ENCODE measurements at regions not wholly inside any gene's neighbourhood (a gene's known extent, or its start where the extent isn't known, plus 50 kb on each side); places are given as distances from the start of the nearest gene placed in this dataset.
A peak's percentile ranks its signal among the peaks of the same experiment; 100 is the strongest.

DNA sequence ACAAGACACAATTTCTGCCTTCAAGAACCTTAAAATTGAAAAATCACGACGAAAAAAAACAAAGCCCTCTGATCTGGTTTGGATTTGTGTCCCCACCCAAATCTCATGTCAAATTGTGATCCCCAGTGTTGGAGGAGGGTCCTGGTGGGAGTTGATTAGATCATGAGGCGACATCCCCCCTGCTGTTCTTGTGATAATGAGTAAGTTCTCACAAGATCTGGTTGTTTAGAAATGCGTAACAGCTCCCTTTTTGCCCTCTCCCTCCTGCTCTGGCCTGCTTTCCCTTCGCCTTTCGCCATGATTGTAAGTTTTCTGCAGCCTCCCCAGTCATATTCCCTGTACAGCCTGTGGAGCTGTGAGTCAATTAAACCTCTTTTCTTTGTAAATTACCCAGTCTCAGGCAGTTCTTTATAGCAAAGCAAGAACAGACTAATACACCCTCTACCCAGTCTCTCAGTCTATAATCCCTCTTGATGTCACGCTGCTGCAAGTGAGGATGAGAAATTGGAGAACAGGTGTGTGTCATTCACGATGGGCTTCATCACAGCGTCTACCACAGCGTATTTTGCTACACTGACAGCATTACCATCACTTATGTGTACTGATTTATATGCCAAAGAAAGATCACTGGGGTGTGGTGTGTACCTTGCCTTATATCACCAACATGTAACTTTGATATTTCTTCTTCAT is 330.7 kb downstream of the MTX2 start:
- TF ChIP-seq, protein P1, sequence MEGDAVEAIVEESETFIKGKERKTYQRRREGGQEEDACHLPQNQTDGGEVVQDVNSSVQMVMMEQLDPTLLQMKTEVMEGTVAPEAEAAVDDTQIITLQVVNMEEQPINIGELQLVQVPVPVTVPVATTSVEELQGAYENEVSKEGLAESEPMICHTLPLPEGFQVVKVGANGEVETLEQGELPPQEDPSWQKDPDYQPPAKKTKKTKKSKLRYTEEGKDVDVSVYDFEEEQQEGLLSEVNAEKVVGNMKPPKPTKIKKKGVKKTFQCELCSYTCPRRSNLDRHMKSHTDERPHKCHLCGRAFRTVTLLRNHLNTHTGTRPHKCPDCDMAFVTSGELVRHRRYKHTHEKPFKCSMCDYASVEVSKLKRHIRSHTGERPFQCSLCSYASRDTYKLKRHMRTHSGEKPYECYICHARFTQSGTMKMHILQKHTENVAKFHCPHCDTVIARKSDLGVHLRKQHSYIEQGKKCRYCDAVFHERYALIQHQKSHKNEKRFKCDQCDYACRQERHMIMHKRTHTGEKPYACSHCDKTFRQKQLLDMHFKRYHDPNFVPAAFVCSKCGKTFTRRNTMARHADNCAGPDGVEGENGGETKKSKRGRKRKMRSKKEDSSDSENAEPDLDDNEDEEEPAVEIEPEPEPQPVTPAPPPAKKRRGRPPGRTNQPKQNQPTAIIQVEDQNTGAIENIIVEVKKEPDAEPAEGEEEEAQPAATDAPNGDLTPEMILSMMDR (IDR thresholded peaks at IDR 0.05; ENCODE audit: low read depth, low read length, missing control alignments): no peak
- no peak for DNase-seq
- Histone ChIP-seq H3K27ac (no peak overlapping the region), H3K27me3 (replicated peaks) (no peaks in the 10 kb centered on the region), H3K4me3 (ENCODE audit: low read depth, low read length) (no peak overlapping the region), H3K36me3 (replicated peaks) (no peaks in the 10 kb centered on the region)
- in situ Hi-C loops (cut with HindIII; ENCODE audit: low pct_ligation_motif_present, low sequenced_read_pairs): no loop called here

DNA sequence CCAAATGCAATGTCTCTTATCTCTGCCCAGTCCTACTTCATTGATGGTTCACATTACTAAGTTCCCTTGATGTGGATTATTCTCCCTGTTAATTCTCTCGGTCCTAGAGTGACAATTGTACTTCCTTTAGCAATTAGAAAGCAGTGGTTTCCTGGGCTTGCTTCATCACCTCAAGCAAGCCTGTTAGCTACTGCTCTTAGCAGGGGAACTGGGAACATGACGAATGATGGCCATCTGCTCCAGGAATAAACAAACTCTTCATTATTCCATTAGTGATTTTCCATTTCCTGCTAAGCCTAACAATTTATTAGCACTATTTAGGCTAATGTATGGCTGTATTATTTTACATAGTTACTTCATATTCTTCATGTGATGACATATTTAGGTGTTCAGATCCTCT is 331.8 kb downstream of the MTX2 start:
- Histone ChIP-seq H3K27ac (no peak overlapping the region), H3K36me3 (replicated peaks) (no peaks in the 10 kb centered on the region), H3K4me3 (ENCODE audit: low read depth, low read length) (no peak overlapping the region), H3K27me3 (replicated peaks) (no peaks in the 10 kb centered on the region)
- TF ChIP-seq, protein P1 (IDR thresholded peaks at IDR 0.05; ENCODE audit: low read depth, low read length, missing control alignments): no peak
- no peak for DNase-seq
- in situ Hi-C loops (cut with HindIII; ENCODE audit: low pct_ligation_motif_present, low sequenced_read_pairs): no loop called here

DNA sequence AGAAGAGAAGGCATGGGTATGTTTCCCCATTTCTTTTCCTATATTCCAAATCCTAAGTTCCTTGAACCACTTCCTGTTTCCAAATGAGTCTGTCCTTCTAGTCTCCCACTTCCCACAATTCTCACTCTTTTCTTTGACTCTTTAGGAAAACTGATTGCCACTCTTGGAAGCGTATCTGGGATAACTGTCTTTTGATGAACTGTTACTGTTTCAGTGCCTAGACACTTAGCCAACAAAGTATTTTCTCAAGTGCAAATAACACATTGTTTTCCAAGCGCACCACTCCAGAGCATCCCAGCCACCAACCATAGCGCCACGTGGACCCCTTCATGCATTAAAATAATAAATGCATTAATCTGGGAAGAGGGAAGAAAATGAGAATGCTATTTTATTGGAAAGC is 342.8 kb downstream of the MTX2 start:
- Histone ChIP-seq H3K36me3 (replicated peaks) (no peaks in the 10 kb centered on the region), H3K27me3 (replicated peaks) (no peaks in the 10 kb centered on the region), H3K27ac (no peak overlapping the region), H3K4me3 (ENCODE audit: low read depth, low read length) (no peak overlapping the region)
- in situ Hi-C loops (cut with HindIII; ENCODE audit: low pct_ligation_motif_present, low sequenced_read_pairs): no loop called here
- TF ChIP-seq, protein P1 (IDR thresholded peaks at IDR 0.05; ENCODE audit: low read depth, low read length, missing control alignments): no peak
- DNase-seq: no peak

DNA sequence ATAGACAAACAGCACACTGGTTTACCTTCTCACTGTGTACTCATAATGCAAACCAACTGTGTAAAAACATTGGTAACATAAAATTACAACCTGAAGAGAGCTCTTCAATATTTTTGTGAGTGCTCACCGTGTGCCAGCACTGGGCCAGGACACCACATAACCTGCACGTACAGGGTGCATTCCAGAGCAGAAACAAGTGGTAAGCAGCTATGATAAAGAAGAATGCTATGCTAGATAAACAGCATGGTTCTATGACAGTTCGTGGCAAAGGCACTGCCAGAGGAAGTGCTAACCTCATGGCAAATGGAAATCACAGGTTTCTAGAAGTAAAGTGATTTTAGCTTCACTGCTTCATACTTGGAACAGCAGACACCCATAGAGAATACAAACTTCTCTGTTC is 343.5 kb downstream of the MTX2 start:
- Histone ChIP-seq H3K27me3 (replicated peaks) (no peaks in the 10 kb centered on the region), H3K36me3 (replicated peaks) (no peaks in the 10 kb centered on the region), H3K4me3 (ENCODE audit: low read depth, low read length) (no peak overlapping the region), H3K27ac (no peak overlapping the region)
- in situ Hi-C loops (cut with HindIII; ENCODE audit: low pct_ligation_motif_present, low sequenced_read_pairs): no loop called here
- TF ChIP-seq, protein P1 (IDR thresholded peaks at IDR 0.05; ENCODE audit: low read depth, low read length, missing control alignments): no peak
- peak; percentile 14 for DNase-seq

DNA sequence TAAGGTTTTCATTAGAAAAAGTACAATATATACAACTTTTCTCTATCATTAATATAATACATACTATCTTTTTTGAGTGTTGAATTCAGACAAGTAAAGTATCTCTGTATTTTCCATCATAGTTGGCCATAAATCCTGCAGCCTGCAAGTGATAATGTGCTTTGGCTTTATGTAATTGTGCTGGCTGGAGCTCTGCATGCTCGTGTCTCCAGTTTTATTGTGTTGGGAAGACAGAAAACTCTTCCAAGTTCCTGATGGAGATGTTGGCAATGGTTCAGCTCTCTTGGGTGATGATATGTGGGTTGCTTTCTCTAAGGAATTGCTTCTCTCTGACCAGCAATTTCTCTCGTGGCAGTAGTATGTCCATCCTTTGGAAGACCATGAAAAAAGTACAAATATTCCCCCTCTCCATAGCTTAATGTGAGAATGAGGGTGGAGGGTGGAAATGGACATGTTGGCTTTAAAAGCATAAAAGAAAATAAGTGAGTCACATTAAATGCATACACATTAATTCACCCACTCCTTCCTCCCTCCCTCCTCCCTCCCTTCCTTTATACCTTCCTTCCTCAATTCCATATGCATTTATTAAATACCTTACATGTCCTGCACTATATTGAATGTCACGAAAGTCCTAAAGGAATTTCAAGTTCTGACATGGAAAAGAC is 344.2 kb downstream of the MTX2 start:
- TF ChIP-seq, protein P1 (IDR thresholded peaks at IDR 0.05; ENCODE audit: low read depth, low read length, missing control alignments): no peak
- in situ Hi-C loops (cut with HindIII; ENCODE audit: low pct_ligation_motif_present, low sequenced_read_pairs): no loop called here
- no peaks in the 10 kb centered on the region for H3K27me3 ChIP-seq (replicated peaks)
- no peak overlapping the region for H3K4me3 ChIP-seq (ENCODE audit: low read depth, low read length)
- H3K36me3 ChIP-seq (replicated peaks): no peaks in the 10 kb centered on the region
- no peak overlapping the region for H3K27ac ChIP-seq
- DNase-seq: no peak
